HG03565 (cell line): ENCODE measurements at regions not wholly inside any gene's neighbourhood (a gene's known extent, or its start where the extent isn't known, plus 50 kb on each side); places are given as distances from the start of the nearest gene placed in this dataset.

Source experiments
- ATAC-seq: cut with Tn5 transposase; IDR thresholded peaks from one replicate; pipeline ENCODE4 v1.9.1; 2021; ENCODE audit warnings: mild to moderate bottlenecking, moderate library complexity; ENCODE audit not compliant: unreplicated experiment

DNA sequence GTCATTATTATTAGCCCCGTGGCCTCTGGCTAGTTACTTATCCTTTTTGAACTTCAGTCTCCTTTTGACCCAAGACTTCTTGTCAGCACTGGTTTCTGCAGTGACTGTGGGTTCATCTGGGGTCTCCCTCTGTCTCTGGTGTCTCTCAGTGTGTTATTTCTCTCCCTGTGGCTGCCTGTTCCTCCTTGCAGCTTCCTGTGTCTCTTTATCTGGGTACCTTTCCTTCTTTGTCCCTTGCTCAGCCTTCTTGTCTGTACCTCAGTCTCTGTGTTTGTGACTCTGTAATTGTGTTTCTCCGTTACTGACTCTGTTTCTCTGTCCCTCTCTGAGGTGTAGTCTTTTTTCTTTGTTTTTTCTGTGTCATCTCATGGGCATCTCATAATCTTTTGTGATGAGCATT lies 102.6 kb upstream of the CDH11 start:
- ATAC-seq, result no peak

DNA sequence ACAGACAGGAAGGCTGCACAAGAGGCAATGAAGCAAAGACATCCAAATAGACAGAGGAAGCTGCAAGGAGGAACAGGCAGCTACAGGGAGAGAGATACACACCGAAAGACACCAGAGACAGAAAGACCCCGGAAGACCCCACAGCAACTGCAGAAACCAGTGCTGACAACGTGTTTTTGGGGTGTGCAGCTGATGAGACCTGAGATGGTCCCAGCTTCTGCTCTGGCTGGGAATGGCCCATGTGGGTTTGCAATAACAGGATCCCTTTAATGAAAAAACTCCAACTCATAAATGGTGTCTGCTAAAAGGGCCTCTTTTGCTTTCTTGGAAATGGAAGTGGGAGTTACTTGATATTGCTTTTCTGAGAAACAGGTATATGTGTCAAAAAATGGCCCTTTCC lies 101.5 kb upstream of the CDH11 start:
- ATAC-seq, result no peak

DNA sequence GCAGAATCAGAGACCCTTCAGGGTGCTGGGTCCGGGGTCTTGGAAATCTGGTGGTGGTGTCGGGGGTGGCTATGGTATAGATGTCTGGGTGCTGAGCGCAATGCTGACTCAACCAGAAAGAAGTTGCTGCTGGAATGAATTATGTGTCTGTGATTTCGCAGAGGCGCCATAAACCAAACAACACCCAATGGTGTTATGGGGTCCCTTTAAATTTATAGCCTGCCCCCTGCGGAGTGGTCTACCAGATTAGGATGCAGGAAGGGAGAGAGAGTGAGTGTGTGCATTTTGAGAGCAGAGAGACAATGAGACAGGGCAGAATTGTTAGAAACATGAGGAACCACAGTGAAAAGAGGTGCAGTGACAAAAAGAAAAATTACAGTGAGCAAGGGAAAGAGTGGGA lies 100.7 kb upstream of the CDH11 start:
- ATAC-seq, result no peak

DNA sequence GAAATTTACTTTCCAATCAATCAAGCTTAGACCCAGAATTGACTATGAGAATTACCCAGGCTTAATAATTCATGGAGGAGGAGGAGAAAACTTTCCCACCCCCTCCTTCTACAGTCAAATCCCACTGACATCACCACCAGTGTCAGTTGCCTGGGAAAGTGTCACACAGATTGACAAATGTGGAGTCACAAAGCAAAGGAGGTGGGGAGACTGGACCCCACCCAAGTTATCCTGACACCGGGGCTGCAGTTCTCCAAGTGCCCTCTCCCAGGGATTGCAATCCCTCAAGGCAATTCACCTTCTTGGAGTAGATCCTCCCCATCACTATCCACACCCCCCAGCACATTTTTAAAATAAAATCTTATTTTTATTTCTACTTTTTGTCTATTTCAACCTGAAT lies 100.2 kb upstream of the CDH11 start:
- no peak for ATAC-seq

DNA sequence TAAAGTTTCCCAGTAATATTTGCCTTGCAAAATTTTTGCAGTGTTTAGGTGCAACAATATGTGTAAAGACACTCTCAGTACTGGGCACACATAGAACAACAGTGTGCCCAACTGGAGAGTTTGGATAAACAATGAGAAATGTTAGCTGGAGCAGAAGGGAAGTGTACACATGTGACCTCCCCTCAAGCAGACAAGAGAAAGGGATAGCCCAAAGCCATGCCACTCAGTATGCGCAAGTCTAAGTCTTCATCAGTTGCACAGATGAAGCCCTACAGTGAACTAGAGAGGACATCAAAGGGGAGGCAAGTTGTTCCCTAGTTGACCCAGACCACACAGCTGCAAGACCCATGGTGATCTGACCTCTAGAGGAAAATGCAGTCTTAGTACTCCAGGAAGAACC lies 97.9 kb upstream of the CDH11 start:
- no peak for ATAC-seq

DNA sequence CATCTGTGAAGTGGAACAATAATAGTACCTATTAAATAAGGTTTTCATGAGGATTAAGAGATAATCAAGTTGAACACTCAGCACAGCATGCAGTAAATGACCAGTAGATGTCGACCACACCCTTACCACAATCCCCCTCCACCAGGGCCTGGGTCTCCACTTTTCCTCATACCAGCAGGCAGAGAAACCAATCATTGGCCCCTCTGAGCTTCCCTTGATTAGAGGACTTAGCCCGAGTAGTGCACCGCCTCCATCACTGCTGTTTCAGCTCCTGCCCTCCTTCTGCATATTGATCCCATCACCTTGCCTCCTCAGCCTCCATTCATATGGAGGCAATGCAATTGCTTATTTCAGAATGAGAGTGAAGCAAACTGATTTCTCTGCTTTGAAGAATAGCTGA lies 96.5 kb upstream of the CDH11 start:
- ATAC-seq, result no peak

DNA sequence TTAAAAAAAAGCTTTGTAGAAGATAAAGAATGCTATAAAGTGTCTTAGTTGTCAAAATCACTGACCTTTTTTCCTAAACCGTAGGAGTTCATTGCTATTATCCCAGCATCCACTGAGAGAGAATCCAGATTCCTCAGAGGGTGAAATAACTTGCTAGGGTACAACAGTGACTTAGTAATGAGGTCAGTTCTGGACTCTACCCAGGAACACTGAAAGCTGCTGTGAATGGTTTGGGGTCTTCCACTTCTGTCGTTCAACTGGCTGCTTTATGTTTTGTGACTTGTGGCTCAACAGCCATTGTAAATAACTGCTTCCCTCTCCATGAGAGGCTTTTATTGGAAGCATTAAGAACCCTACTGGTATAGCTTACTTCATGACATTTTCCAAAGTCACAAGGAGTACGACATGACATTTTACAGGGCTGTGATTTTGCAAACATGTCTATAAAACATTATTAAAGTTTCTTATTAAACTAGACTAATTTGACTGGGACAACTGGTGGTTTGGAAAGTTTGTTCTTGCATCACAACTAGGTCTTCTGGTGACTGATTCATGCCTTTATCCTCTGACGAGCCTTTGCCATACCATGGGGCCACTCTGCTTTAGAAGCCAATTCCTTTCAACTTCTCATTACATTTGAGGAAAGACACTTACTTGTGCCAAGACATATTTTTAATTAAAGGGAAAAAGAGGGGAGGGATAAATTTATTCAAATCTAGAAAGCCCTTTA lies 92.2 kb upstream of the CDH11 start:
- no peak for ATAC-seq

DNA sequence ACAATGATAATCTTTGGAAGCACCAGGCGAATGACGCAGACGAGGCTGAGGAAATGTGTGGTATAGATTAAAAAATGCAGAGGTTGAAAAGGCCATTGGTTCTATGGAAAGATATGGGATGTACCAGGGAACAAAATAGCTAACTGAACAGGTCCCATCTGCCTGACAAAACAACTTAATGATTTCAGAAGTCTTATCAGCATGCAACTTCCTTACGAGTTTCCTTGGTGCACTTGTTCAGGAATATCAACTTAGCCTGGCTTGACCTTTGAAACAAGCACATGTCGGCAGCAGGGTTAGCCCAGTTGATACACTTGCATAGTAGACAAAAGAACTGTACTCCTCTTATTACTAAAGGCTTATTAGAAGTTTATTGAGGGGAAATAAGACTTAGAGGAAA lies 90.9 kb upstream of the CDH11 start:
- ATAC-seq, result no peak

DNA sequence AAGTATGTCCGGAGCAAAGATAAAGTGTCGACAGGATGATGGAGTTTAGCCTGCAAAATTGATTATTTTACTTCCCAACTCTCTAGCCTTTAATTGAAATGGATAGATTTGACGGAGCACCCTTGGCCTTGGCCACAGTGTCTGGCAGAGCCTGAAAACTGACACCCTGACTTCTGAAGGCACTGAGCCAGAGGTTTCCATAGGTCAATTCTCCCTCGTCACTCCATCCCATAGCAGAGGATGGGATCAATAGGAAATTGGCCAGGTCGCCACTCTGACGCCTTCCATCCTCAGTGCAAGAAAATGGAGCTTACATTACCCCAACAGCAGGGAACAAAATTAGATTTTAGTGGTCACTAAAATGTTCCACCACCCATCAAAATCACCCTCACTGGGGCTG lies 90.4 kb upstream of the CDH11 start:
- no peak for ATAC-seq

DNA sequence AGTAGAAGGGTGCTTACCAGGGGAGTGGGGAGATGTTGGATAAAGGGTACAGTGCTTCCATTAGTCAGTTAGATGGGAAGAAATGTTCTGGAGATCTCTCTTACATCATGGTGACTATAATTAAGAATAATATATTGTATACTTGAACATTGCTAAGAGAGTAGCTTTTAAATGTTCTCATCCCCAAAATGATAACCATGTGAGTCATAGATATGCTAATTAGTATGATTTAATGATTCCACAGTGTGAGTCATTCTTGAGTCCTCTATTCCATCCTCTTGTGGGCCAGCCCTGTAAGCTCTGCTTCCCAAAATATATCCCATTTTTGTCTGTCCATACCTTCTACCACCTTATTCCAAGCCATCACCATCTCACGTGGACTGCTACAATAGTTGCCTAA lies 80.6 kb upstream of the CDH11 start:
- ATAC-seq, result no peak

DNA sequence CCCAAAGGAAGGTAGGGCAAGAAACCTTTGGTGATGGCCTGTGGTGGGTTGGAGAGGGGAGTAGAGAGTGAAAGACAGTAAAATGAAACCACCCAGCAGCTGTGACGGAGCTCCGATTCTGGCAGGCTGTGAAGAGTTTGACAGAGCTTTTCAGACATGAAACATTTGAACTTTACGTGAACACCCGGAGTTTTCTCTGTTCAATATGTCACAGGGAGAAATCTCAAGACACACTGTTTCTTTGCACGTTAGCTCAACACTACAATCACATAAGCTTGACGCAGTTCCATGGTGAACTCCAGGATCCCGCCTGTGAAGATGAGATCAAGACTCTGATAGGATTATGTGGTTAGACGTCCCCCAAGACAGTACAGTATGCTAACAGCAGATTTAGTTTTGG lies 79.6 kb upstream of the CDH11 start:
- no peak for ATAC-seq

DNA sequence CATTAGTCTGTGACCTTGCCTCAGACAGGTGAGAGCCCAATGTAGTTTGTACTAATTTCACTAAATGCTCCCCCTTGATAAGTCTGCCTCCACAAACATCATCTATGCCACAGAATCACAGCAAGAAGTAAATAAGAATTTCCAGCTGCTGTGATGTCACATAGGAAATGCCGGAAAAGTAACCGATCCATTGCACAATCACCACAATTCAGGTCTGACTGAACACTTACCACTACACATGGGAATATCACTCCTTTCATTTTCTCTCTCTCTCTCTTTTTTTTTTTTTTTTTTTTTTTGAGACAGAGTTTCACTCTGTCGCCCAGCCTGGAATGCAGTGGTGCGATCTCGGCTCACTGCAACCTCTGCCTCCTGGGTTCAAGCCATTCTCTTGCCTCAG lies 79.0 kb upstream of the CDH11 start:
- ATAC-seq, result no peak

DNA sequence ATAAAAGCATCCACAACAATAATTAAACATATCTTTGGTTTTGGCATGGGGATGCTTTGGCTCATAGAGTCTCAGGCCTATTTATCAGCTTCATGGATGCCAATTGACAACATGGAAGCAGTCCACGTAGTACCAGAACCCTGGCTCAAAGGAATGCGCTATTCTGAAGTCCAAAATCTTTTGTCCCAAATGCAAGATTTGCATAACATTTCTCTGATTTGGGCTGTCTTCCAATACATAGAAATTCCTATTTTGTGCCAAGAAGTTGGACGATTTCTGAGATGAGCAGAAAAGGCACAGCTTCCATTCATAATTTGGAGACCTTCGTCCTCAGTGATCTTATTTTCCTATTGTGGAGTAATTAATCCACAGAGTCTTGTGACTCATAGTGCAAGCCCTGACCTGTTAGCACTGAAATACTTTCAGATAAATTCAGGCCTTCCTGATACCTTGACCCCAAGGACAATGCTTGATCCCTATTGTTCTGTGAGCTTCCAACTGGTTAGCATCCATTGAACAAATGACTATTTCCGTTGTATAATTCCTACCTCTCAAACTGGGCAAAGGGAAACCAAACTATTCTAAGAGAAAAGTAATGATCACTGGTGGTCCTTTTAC lies 78.4 kb upstream of the CDH11 start:
- no peak for ATAC-seq

DNA sequence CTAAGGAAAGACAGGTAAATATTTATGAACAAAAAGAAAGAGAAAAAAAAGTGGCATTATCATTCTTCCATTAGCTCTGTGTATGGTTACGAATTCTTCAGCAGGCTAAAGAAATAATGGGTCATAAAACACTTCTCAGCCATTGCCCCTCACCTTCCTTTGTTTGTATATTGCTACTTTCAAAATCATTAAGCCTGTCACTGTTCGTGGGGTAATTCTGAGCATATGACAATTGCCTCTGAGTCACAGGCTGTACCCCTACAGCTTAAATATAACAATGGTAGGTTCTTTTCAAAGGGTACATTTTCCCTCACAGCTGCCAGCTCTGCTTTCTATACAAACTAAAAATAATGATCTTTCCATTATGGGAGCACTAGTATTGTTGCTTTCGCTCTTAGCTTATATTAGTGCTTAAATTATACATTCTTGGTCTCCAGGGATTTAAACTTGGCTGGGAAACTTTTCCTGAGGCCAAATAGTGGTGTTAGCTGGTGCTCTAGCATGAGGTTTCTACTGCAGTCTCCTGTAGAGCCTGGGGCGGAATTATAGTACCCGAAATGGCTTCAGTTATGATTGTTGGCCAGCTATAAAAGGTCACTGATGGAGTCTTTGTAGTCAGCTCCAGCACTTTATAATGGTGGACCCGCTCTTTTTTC lies 74.7 kb upstream of the CDH11 start:
- ATAC-seq, result no peak

DNA sequence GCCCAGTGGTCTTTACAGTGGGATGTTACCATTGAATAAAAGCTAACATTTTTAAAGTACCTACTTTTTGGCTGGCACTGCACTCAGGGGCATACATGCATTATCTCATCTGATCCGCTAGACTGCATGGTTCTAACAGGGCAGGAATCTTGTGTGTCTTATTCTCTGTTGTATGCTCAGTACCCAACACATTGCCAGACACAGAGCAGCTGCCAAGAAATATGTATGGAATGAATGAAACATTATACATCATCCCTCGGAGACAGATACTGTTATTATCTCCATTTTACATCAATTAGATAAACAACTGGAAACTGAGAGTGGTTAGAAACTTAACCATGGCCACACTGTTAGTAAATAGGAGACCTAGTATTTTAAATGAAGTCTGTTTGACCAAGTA lies 74.1 kb upstream of the CDH11 start:
- ATAC-seq, result no peak

DNA sequence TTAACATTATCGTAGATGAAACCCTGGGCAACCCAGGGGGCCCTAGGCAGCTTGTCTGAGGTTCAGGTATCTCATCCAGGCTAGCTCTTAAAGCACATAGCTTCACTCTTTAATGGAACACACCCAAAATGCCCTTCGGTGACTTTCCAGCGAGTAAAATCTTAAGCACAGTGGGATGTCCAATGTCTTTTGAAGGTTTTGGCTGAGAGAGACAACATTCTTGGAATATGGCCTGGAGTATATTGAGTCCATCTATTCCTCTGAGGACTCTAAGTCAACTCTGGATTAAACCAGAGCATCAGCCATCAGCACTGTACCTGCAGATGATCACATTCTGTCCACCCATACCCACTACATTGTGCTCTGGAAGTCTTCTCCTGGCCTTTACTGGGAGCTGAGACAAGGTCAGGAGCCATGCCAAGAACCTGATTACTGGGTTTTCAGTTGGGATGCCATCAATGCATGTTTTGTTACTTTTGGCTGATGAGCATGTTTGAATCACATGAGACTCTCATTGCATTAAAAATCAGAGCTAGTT lies 63.4 kb upstream of the CDH11 start:
- ATAC-seq, result no peak

DNA sequence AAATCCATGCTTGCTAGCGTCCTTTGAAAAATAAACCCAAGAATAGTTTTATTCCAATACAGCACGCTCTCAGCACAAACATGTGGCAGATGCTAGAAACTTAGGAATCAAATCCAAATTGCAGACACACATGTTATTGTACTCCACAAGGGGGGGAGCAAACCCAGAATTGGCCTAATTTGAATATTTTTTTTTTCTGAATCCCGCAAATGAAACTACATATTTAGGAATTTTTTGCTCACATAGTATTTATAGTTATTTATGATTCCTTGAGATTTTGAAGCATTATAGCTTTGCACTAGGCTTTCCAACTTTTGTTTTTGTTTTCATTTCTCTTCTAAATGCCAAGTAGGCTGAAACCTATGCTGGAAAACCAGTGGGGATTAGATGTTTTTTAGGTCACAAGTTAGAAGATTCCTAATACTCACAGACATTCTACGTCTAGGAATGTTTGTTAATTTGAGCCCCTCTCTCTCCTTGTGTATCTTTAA lies 59.3 kb upstream of the CDH11 start:
- ATAC-seq, result no peak

DNA sequence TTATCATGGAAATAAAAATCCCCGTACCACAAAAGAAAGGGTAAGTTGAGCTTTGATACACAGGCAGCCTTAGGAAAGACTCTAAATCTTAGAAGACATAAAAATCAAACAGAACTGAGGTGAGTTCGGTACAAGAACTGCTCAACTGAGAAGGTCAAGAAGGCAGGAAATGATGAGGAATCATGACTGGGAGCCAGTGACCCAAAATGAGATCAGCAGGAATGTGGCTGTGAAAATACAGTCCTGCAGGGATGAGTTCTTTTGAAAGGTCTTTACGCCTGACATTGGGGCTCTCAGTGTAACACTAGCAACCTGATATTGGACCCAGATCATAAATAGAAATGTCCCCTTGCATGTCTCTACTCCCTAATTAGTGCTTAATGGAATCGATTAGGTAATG lies 56.3 kb upstream of the CDH11 start:
- ATAC-seq, result no peak

DNA sequence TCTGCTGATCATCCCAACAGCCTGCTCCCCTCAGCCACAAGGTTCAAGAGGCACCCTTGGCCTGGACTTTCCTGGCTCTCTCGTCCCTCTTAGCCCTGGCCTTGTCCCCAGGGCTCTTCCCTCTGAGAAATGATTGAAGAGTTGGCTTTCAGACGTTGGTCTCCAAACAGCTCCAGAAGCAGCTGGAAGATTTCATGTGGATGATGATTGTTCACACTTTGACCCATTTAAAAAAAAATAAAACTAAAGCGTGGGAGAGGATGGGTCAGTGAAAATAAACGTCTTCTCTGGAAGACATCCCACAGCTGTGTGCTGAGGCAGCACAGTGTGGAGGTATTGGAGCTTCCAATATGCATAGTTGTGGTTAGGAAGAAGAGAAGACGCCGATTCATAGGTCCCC lies 54.7 kb upstream of the CDH11 start:
- no peak for ATAC-seq

DNA sequence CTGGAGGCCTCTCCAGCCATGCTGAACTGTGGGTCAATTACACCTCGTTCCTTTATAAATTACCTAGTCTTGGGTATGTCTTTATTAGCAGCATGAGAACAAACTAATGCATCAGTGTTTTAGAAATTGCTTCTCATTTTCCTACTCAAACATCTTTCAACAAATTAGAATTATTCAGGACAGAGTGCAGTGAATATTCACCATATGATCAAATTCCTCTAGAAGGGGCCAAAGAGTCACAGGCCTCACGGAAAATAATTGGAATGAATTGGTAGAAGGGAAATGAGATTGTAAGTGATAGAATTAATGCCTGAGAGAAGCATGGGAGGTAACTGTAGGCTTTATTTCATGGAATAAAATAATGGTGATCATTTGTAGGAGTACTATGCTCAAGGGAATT lies 50.5 kb upstream of the CDH11 start:
- no peak for ATAC-seq
